Tibial nerve (tissue), 4 donors: ENCODE measurements at regions not wholly inside any gene's neighbourhood (a gene's known extent, or its start where the extent isn't known, plus 50 kb on each side); places are given as distances from the start of the nearest gene placed in this dataset.

ENCODE experiments used
- DNase-seq, 2 donors: peaks; one replicate each; pipeline ENCODE4 v3.0.0-alpha.2; 2019; ENCODE audit warnings: low spot score in 2 of 2
- H3K27ac ChIP-seq, 4 donors: fragments of 200-600 bp; sonication (generic) in 3 of 4; one replicate each; pipeline ENCODE4 v1.5.1; 2017 to 2019; ENCODE audit warnings: mild to moderate bottlenecking in 1 of 4
- H3K27me3 ChIP-seq, 2 donors: fragments of 200-600 bp; sonication (generic) in 1 of 2; one replicate each; pipeline versions ENCODE4 v1.5.1 to v1.6.0; 2017 to 2019
- H3K36me3 ChIP-seq, 3 donors: fragments of 200-600 bp; sonication (generic); one replicate each; pipeline ENCODE4 v1.5.1; 2018 to 2019
- H3K4me1 ChIP-seq, 4 donors: fragments of 200-600 bp; sonication (generic) in 3 of 4; one replicate each; pipeline ENCODE4 v1.5.1; 2017 to 2019
- H3K4me3 ChIP-seq, 4 donors: fragments of 200-600 bp; sonication (generic) in 3 of 4; one replicate each; pipeline ENCODE4 v1.5.1; 2017 to 2019; ENCODE audit warnings: mild to moderate bottlenecking in 1 of 4, moderate library complexity in 1 of 4
- H3K9me3 ChIP-seq, 4 donors: fragments of 200-600 bp; sonication (generic) in 3 of 4; one replicate each; pipeline ENCODE4 v1.5.1; 2017 to 2019
- EP300 ChIP-seq, 2 donors: sonication (generic); formaldehyde crosslinking; IDR thresholded peaks; one replicate each; pipeline ENCODE4 v1.6.1; 2017; ENCODE audit warnings: antibody characterized with exemption in 2 of 2, mild to moderate bottlenecking in 1 of 2
- POLR2A ChIP-seq, 2 donors: fragments of 450-650 bp; IDR thresholded peaks; one replicate each; pipeline ENCODE4 v1.6.1; 2017; ENCODE audit warnings: antibody characterized with exemption in 2 of 2, mild to moderate bottlenecking in 2 of 2, moderate library complexity in 2 of 2
- WGBS, 2 donors: methylation state at CpG; one replicate each; pipeline ENCODE4 v1.1.5; 2018; 5-methylcytosine and 5-hydroxymethylcytosine counted together
- TF ChIP-seq, protein P1 (sequence below), 5 experiments: fragments of 200-600 bp in 3 of 5; fragments of 450-650 bp in 2 of 5; sonication (generic) in 3 of 5; IDR thresholded peaks; one replicate each; pipeline ENCODE4 v1.5.1; 2016 to 2019; ENCODE audit warnings: antibody characterized with exemption in 5 of 5, mild to moderate bottlenecking in 3 of 5, moderate library complexity in 2 of 5

DNA sequence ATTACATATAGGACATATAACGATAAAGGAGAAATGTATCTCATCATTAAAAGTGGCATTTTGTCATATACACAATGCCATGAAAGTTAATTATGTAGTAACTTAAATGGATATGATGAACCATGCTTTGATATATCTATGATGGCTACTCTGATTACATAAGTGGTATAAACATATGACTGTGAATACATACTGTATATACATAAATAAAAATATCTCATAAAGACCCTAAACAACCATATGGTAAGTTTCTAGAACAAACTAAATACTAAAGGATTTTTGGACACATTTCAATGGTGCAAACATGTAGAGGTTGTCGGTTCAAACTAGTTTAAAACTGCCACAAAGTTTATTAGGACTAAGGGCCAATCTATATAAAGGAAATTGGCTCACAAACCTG lies 849.6 kb upstream of the INTU start:
- Histone ChIP-seq H3K4me1 (no peaks in the 10 kb centered on the region), H3K4me3 (no peak overlapping the region), H3K9me3 (no peaks in the 10 kb centered on the region), H3K27me3 (no peaks in the 10 kb centered on the region), H3K27ac (no peak overlapping the region), H3K36me3 (no peaks in the 10 kb centered on the region)
- no peak for DNase-seq
- TF ChIP-seq POLR2A (IDR thresholded peaks at IDR 0.05): no peak
- TF ChIP-seq, protein P1, sequence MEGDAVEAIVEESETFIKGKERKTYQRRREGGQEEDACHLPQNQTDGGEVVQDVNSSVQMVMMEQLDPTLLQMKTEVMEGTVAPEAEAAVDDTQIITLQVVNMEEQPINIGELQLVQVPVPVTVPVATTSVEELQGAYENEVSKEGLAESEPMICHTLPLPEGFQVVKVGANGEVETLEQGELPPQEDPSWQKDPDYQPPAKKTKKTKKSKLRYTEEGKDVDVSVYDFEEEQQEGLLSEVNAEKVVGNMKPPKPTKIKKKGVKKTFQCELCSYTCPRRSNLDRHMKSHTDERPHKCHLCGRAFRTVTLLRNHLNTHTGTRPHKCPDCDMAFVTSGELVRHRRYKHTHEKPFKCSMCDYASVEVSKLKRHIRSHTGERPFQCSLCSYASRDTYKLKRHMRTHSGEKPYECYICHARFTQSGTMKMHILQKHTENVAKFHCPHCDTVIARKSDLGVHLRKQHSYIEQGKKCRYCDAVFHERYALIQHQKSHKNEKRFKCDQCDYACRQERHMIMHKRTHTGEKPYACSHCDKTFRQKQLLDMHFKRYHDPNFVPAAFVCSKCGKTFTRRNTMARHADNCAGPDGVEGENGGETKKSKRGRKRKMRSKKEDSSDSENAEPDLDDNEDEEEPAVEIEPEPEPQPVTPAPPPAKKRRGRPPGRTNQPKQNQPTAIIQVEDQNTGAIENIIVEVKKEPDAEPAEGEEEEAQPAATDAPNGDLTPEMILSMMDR (IDR thresholded peaks at IDR 0.05): no peak
- no peak for TF ChIP-seq EP300 (IDR thresholded peaks at IDR 0.05)
- WGBS, 2 donors: 87 to 96% methylated on average over 2 of the region's 2 CpGs

DNA sequence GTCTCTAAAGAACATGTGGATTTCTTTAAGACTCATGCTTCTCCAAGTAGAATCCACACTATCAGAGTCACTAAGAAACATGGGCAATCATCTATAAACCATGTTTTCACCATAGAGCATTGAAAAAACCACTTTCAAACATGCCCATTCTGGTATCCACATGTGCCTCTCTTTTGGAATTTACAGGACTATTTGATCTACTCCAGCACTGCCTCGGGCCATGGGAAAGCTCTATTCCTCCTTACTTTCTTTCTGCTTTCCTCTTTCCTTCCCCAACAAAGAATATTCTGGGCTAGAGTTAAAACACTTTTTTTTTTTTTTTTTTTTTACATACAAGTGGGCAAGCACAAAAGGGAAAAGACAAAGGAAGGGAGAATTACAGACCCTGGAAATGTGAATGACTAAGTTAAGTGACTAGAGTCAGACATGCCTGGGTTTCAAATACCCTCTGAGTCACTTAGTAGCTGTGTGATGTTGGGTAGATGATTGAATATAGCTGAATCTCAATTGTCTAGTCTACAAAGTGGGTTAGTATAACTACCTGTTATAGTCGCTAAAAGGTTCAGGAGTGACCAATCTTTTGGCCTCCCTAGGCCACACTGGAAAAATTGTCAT lies 847.7 kb upstream of the INTU start:
- no peak for DNase-seq
- Histone ChIP-seq H3K36me3 (no peaks in the 10 kb centered on the region), H3K27me3 (no peaks in the 10 kb centered on the region), H3K4me1 (no peaks in the 10 kb centered on the region), H3K9me3 (no peaks in the 10 kb centered on the region), H3K4me3 (no peak overlapping the region), H3K27ac (no peak overlapping the region)
- TF ChIP-seq, protein P1 (IDR thresholded peaks at IDR 0.05): no peak
- no peak for TF ChIP-seq POLR2A (IDR thresholded peaks at IDR 0.05)
- TF ChIP-seq EP300 (IDR thresholded peaks at IDR 0.05): no peak
- WGBS, 2 donors: 85 to 90% methylated on average over 2 of the region's 2 CpGs

DNA sequence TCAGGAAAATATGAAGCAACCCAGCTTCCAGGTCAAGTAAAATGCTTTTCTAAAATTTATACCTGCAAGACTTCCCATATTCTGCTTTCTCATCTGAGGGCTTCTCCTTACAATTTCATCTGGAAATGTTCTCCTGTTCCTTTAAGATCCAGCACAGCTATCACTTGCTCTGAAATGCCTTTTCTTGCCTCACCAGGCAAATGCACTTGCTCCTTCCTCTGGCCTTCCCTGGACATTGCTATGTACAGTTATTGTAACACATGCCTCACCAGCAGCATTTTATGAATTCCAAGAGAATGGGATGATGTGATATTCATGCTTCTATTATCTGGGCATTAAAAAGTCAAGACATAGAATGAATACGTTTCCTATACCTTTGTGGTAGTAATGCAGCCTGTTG lies 842.1 kb upstream of the INTU start:
- H3K4me3 ChIP-seq: no peak overlapping the region
- no peaks in the 10 kb centered on the region for H3K36me3 ChIP-seq
- no peaks in the 10 kb centered on the region for H3K27me3 ChIP-seq
- H3K4me1 ChIP-seq: no peaks in the 10 kb centered on the region
- TF ChIP-seq POLR2A (IDR thresholded peaks at IDR 0.05): no peak
- H3K27ac ChIP-seq: no peak overlapping the region
- H3K9me3 ChIP-seq: no peaks in the 10 kb centered on the region
- DNase-seq: no peak
- WGBS, 2 donors: 69 to 79% methylated on average over 1 of the region's 1 CpG

DNA sequence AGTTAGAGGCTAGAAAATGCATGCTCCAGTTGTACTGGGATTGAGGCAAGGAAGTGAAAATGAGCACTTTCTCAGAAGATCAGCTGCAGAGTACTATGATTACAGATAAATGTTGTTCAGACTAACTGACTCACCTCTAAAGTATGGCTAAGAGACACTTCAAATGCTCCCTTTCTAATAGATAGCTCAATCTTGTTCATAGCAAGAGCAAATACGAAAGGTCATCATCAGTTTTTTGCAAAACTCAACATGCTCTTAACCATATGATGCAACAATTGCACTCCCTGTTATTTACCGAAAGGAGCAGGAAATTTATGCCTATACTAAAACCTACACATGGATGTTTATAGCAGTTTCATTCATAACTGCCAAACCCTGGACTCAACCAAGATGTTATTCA lies 838.4 kb upstream of the INTU start:
- no peaks in the 10 kb centered on the region for H3K36me3 ChIP-seq
- WGBS, 2 donors: 83 to 88% methylated on average over 2 of the region's 2 CpGs
- peaks cover 0 to under 1% (median 0%) of the 10 kb centered on the region in 4 donors for H3K4me1 ChIP-seq
- no peak for TF ChIP-seq EP300 (IDR thresholded peaks at IDR 0.05)
- TF ChIP-seq, protein P1 (IDR thresholded peaks at IDR 0.05): no peak
- no peak for TF ChIP-seq POLR2A (IDR thresholded peaks at IDR 0.05)
- DNase-seq: no peak
- no peaks in the 10 kb centered on the region for H3K27me3 ChIP-seq
- no peak overlapping the region for H3K4me3 ChIP-seq
- no peaks in the 10 kb centered on the region for H3K9me3 ChIP-seq
- H3K27ac ChIP-seq: no peak overlapping the region

DNA sequence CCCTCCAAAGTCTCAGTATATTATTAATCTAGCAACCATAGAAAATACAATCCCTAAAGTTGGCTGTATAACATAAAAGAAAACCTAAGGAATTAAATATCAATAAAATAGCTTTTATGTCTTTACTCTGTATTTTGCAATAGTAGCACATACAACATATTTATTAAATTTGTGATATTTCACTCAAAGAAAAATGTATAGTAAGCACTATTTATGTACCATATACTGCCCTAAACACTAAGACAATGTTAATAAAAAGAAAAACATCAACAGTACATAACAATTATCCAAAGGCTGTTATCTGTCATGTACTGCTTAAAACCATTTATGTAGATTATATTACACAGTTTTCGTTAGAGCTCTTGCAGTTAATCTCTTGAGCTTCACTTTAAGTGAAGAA lies 834.5 kb upstream of the INTU start:
- WGBS, 2 donors: 88 to 91% methylated on average over 1 of the region's 1 CpG
- no peak overlapping the region for H3K4me3 ChIP-seq
- no peaks in the 10 kb centered on the region for H3K9me3 ChIP-seq
- no peaks in the 10 kb centered on the region for H3K36me3 ChIP-seq
- H3K27me3 ChIP-seq: no peaks in the 10 kb centered on the region
- no peak overlapping the region for H3K27ac ChIP-seq
- H3K4me1 ChIP-seq: peaks cover 0 to 14% (median 0%) of the 10 kb centered on the region in 4 donors
- no peak for DNase-seq
- TF ChIP-seq EP300 (IDR thresholded peaks at IDR 0.05): no peak
- TF ChIP-seq POLR2A (IDR thresholded peaks at IDR 0.05): no peak
- TF ChIP-seq, protein P1 (IDR thresholded peaks at IDR 0.05): no peak

DNA sequence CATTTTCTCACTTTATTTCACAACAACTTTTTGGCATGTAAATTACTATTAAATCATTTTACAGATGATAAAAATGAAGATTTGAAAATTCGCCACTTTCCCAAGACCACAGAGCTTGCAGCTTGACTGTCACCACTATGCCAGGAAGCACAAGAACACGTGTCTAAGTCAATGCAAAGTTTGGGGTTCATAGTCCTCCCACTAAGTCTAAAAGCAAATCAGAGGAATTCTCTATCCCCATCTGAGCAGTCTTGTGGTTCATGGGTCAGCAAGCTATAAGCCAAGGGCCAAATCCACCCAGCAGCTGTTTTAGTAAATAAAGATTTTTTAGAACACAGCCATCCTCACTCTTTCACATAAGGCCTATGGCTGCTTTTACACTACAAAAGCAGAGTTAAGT lies 833.3 kb upstream of the INTU start:
- Histone ChIP-seq H3K4me3 (no peak overlapping the region), H3K36me3 (no peaks in the 10 kb centered on the region), H3K27me3 (no peaks in the 10 kb centered on the region), H3K27ac (no peak overlapping the region), H3K4me1 (peaks cover 0 to 14% (median 0%) of the 10 kb centered on the region in 4 donors), H3K9me3 (no peaks in the 10 kb centered on the region)
- TF ChIP-seq, protein P1 (IDR thresholded peaks at IDR 0.05): no peak
- TF ChIP-seq POLR2A (IDR thresholded peaks at IDR 0.05) (no peak), EP300 (IDR thresholded peaks at IDR 0.05) (no peak)
- no peak for DNase-seq
- 65 to 66% methylated on average over 2 of the region's 2 CpGs for WGBS, 2 donors
